ENCODE measurements at regions not wholly inside any gene's neighbourhood (a gene's known extent, or its start where the extent isn't known, plus 50 kb on each side); places are given as distances from the start of the nearest gene placed in this dataset.

GRCh38 chr1:22317231-22317919 is 134.3 kb upstream of the ZBTB40 start:
- Histone ChIP-seq H3K27me3 (ENCODE audit: control insufficient read depth in 1 of 2, insufficient read depth in 2 of 2, low read length in 1 of 2) (no peaks in the 10 kb centered on the region), H3K36me3 (ENCODE audit: control insufficient read depth in 1 of 2, insufficient read depth in 2 of 2, low read length in 1 of 2) (no peaks in the 10 kb centered on the region), H3K4me1 (ENCODE audit: control insufficient read depth in 1 of 2, insufficient read depth in 2 of 2, low read length in 2 of 2) (no peaks in the 10 kb centered on the region), H3K27ac (ENCODE audit: low read depth in 1 of 2, low read length in 2 of 2) (no peak overlapping the region), H3K9me3 (ENCODE audit: control insufficient read depth, low read length) (no peaks in the 10 kb centered on the region), H3K4me3 (ENCODE audit: low read length in 2 of 2) (no peak overlapping the region)
- WGBS, 2 donors, result 83 to 86% methylated on average over 10 of the region's 10 CpGs
- intact Hi-C loops (cut with DNase I), result no loop called here
- ATAC-seq (ENCODE audit: low FRiP score), result no peak
- DNase-seq, result no peak

- Histone ChIP-seq H3K36me3 (ENCODE audit: control insufficient read depth in 1 of 2, insufficient read depth in 2 of 2, low read length in 1 of 2) (no peaks in the 10 kb centered on the region), H3K27me3 (ENCODE audit: control insufficient read depth in 1 of 2, insufficient read depth in 2 of 2, low read length in 1 of 2) (no peaks in the 10 kb centered on the region), H3K4me1 (ENCODE audit: control insufficient read depth in 1 of 2, insufficient read depth in 2 of 2, low read length in 2 of 2) (no peaks in the 10 kb centered on the region), H3K4me3 (ENCODE audit: low read length in 2 of 2) (no peak overlapping the region), H3K9me3 (ENCODE audit: control insufficient read depth, low read length) (no peaks in the 10 kb centered on the region), H3K27ac (ENCODE audit: low read depth in 1 of 2, low read length in 2 of 2) (no peak overlapping the region)
- intact Hi-C loops (cut with DNase I), result no loop called here
- WGBS, 2 donors, result 86 to 88% methylated on average over 3 of the region's 3 CpGs
- DNase-seq, result no peak
- no peak for ATAC-seq (ENCODE audit: low FRiP score)
Observed at GRCh38 chr1:22317920-22318243, 133.8 kb upstream of the ZBTB40 start.

GRCh38 chr1:22318279-22318981 is 133.2 kb upstream of the ZBTB40 start:
- DNase-seq (no peak), ATAC-seq (ENCODE audit: low FRiP score) (no peak)
- Histone ChIP-seq H3K4me3 (ENCODE audit: low read length in 2 of 2) (no peak overlapping the region), H3K27me3 (ENCODE audit: control insufficient read depth in 1 of 2, insufficient read depth in 2 of 2, low read length in 1 of 2) (no peaks in the 10 kb centered on the region), H3K36me3 (ENCODE audit: control insufficient read depth in 1 of 2, insufficient read depth in 2 of 2, low read length in 1 of 2) (no peaks in the 10 kb centered on the region), H3K27ac (ENCODE audit: low read depth in 1 of 2, low read length in 2 of 2) (no peak overlapping the region), H3K4me1 (ENCODE audit: control insufficient read depth in 1 of 2, insufficient read depth in 2 of 2, low read length in 2 of 2) (no peaks in the 10 kb centered on the region), H3K9me3 (ENCODE audit: control insufficient read depth, low read length) (no peaks in the 10 kb centered on the region)
- 14 to 16% methylated on average over 24 of the region's 24 CpGs for WGBS, 2 donors
- intact Hi-C loops (cut with DNase I), result no loop called here

- no peaks in the 10 kb centered on the region for H3K4me1 ChIP-seq (ENCODE audit: control insufficient read depth in 1 of 2, insufficient read depth in 2 of 2, low read length in 2 of 2)
- H3K36me3 ChIP-seq (ENCODE audit: control insufficient read depth in 1 of 2, insufficient read depth in 2 of 2, low read length in 1 of 2), result no peaks in the 10 kb centered on the region
- 89 to 94% methylated on average over 5 of the region's 5 CpGs for WGBS, 2 donors
- no peak for DNase-seq
- H3K9me3 ChIP-seq (ENCODE audit: control insufficient read depth, low read length), result no peaks in the 10 kb centered on the region
- intact Hi-C loops (cut with DNase I), result no loop called here
- no peaks in the 10 kb centered on the region for H3K27me3 ChIP-seq (ENCODE audit: control insufficient read depth in 1 of 2, insufficient read depth in 2 of 2, low read length in 1 of 2)
- no peak for ATAC-seq (ENCODE audit: low FRiP score)
- H3K27ac ChIP-seq (ENCODE audit: low read depth in 1 of 2, low read length in 2 of 2), result no peak overlapping the region
- no peak overlapping the region for H3K4me3 ChIP-seq (ENCODE audit: low read length in 2 of 2)
Observed at GRCh38 chr1:22319608-22320007, 132.0 kb upstream of the ZBTB40 start.

- intact Hi-C loops (cut with DNase I), result no loop called here
- no peaks in the 10 kb centered on the region for H3K4me1 ChIP-seq (ENCODE audit: control insufficient read depth in 1 of 2, insufficient read depth in 2 of 2, low read length in 2 of 2)
- no peaks in the 10 kb centered on the region for H3K27me3 ChIP-seq (ENCODE audit: control insufficient read depth in 1 of 2, insufficient read depth in 2 of 2, low read length in 1 of 2)
Observed at GRCh38 chr1:22320587-22321344, 130.9 kb upstream of the ZBTB40 start.

DNA sequence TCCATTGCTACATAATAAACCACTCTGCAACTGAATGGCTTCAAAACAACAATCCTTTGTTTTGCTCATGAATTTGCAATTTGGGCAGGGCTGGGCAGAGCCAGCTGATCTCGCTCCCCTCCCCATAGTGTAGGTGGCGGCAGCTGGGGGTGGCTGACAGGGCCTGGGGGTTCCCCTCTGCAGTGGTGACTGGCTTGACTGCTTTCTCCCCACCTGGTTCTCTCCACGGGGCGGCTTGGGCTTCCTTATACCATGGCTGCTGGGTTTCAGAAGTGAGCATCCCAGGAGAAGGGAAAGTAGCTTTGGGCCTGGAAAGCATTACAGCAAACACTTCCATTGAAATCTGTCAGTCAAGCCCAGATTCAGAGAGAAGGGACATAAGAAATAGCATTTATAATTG is 129.7 kb upstream of the ZBTB40 start:
- H3K27ac ChIP-seq (ENCODE audit: low read depth in 1 of 2, low read length in 2 of 2), result no peak overlapping the region
- intact Hi-C loops (cut with DNase I), result no loop called here
- no peaks in the 10 kb centered on the region for H3K9me3 ChIP-seq (ENCODE audit: control insufficient read depth, low read length)
- no peaks in the 10 kb centered on the region for H3K4me1 ChIP-seq (ENCODE audit: control insufficient read depth in 1 of 2, insufficient read depth in 2 of 2, low read length in 2 of 2)
- no peaks in the 10 kb centered on the region for H3K27me3 ChIP-seq (ENCODE audit: control insufficient read depth in 1 of 2, insufficient read depth in 2 of 2, low read length in 1 of 2)
- ATAC-seq (ENCODE audit: low FRiP score) (no peak), DNase-seq (no peak)
- 90 to 92% methylated on average over 4 of the region's 4 CpGs for WGBS, 2 donors
- no peak overlapping the region for H3K4me3 ChIP-seq (ENCODE audit: low read length in 2 of 2)
- H3K36me3 ChIP-seq (ENCODE audit: control insufficient read depth in 1 of 2, insufficient read depth in 2 of 2, low read length in 1 of 2), result no peaks in the 10 kb centered on the region

More at GRCh38 chr1:22320587-22321344, 130.9 kb upstream of the ZBTB40 start:
- Histone ChIP-seq H3K9me3 (ENCODE audit: control insufficient read depth, low read length) (no peaks in the 10 kb centered on the region), H3K27ac (ENCODE audit: low read depth in 1 of 2, low read length in 2 of 2) (no peak overlapping the region), H3K36me3 (ENCODE audit: control insufficient read depth in 1 of 2, insufficient read depth in 2 of 2, low read length in 1 of 2) (no peaks in the 10 kb centered on the region), H3K4me3 (ENCODE audit: low read length in 2 of 2) (no peak overlapping the region)
- no peak for ATAC-seq (ENCODE audit: low FRiP score)
- no peak for DNase-seq
- 45 to 53% methylated on average over 9 of the region's 9 CpGs for WGBS, 2 donors

DNA sequence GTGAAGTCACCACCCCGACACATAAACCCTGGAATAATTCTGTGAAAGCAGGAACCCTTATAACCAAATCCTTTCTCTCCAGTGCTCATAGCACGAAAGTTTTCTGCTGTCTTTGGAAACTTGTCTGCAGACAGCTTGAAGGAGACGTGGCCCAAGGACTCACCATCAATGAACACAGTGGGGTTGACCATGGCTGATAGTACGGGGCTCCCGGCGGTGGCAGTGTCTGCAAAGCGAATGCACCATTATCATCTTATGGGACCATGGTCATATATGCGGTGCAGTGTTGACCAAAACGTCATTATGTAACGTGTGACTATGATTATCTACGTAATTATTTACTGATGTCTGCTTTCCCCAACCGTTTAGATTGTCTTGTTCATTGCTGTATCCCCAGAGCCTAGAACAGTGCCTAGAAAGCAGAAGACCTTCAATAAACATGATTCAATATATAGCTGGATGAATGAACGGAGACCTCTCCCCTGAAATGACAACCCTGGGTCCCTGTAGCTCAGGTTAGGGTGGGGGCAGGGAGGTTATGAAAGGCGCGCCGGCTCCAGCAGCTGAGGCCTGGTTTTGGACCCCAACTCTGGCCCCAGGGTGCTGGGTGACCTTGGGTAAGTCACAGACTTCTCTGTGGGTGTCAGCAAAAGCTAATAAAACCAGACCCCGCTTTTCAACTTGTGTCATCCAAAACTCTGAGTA is 128.4 kb upstream of the ZBTB40 start:
- Histone ChIP-seq H3K36me3 (ENCODE audit: control insufficient read depth in 1 of 2, insufficient read depth in 2 of 2, low read length in 1 of 2) (no peaks in the 10 kb centered on the region), H3K27me3 (ENCODE audit: control insufficient read depth in 1 of 2, insufficient read depth in 2 of 2, low read length in 1 of 2) (no peaks in the 10 kb centered on the region), H3K4me3 (ENCODE audit: low read length in 2 of 2) (no peak overlapping the region), H3K9me3 (ENCODE audit: control insufficient read depth, low read length) (no peaks in the 10 kb centered on the region), H3K4me1 (ENCODE audit: control insufficient read depth in 1 of 2, insufficient read depth in 2 of 2, low read length in 2 of 2) (no peaks in the 10 kb centered on the region), H3K27ac (ENCODE audit: low read depth in 1 of 2, low read length in 2 of 2) (no peak overlapping the region)
- intact Hi-C loops (cut with DNase I), result no loop called here
- no peak for DNase-seq
- 92 to 93% methylated on average over 17 of the region's 17 CpGs for WGBS, 2 donors
- no peak for ATAC-seq (ENCODE audit: low FRiP score)

GRCh38 chr1:22323846-22324504 is 127.7 kb upstream of the ZBTB40 start:
- DNase-seq (no peak), ATAC-seq (ENCODE audit: low FRiP score) (no peak)
- Histone ChIP-seq H3K36me3 (ENCODE audit: control insufficient read depth in 1 of 2, insufficient read depth in 2 of 2, low read length in 1 of 2) (no peaks in the 10 kb centered on the region), H3K27ac (ENCODE audit: low read depth in 1 of 2, low read length in 2 of 2) (no peak overlapping the region), H3K9me3 (ENCODE audit: control insufficient read depth, low read length) (no peaks in the 10 kb centered on the region), H3K4me1 (ENCODE audit: control insufficient read depth in 1 of 2, insufficient read depth in 2 of 2, low read length in 2 of 2) (no peaks in the 10 kb centered on the region), H3K4me3 (ENCODE audit: low read length in 2 of 2) (no peak overlapping the region), H3K27me3 (ENCODE audit: control insufficient read depth in 1 of 2, insufficient read depth in 2 of 2, low read length in 1 of 2) (no peaks in the 10 kb centered on the region)
- 88 to 89% methylated on average over 10 to 11 of the region's 11 CpGs for WGBS, 2 donors
- intact Hi-C loops (cut with DNase I), result no loop called here

Measured in aorta (tissue), 5 donors.